ENCODE measurements at regions not wholly inside any gene's neighbourhood (a gene's known extent, or its start where the extent isn't known, plus 50 kb on each side); places are given as distances from the start of the nearest gene placed in this dataset.
A peak's percentile ranks its signal among the peaks of the same experiment; 100 is the strongest.

GRCh38 chr13:30078059-30078458 lies 227.6 kb upstream of the UBL3 start:
- no peak overlapping the region for H2BK120ac ChIP-seq (ENCODE audit: low read depth, low read length)
- H2AK5ac ChIP-seq (ENCODE audit: low read depth, low read length): no peak overlapping the region
- no peak overlapping the region for H4K8ac ChIP-seq (ENCODE audit: low read depth, low read length)
- H2BK12ac ChIP-seq (ENCODE audit: low read length): no peak overlapping the region
- H3K4me3 ChIP-seq (ENCODE audit: low read length in 2 of 2): no peak overlapping the region
- no peak overlapping the region for H3K14ac ChIP-seq (ENCODE audit: low read length)
- H3K4me1 ChIP-seq (ENCODE audit: control insufficient read depth in 2 of 2, insufficient read depth in 1 of 2, low read depth in 1 of 2, low read length in 2 of 2): peaks cover 0 to 7% of the 10 kb centered on the region in 2 donors
- DNase-seq (ENCODE audit: low spot score): no peak
- H3K27ac ChIP-seq (replicated peaks; ENCODE audit: low read length): no peak overlapping the region
- no peaks in the 10 kb centered on the region for H3K79me1 ChIP-seq (ENCODE audit: low read depth, low read length)
- H2BK5ac ChIP-seq (ENCODE audit: low read length): no peak overlapping the region
- no peak overlapping the region for H3K18ac ChIP-seq (ENCODE audit: low read length)
- H3K9me3 ChIP-seq (replicated peaks in 1 of 2; ENCODE audit: control insufficient read depth in 2 of 2, insufficient read depth in 1 of 2, low read depth in 1 of 2, low read length in 2 of 2): peaks cover 0 to 2% of the 10 kb centered on the region in 2 donors
- WGBS, 2 donors (ENCODE audit: extremely low coverage in 2 of 2, insufficient read length in 2 of 2, insufficient replicate concordance in 1 of 2): no CpG with 5 or more reads among the region's 10 CpGs
- H3K9ac ChIP-seq (ENCODE audit: low read depth, low read length, poor library complexity): no peak overlapping the region
- no peak overlapping the region for H3K23ac ChIP-seq (ENCODE audit: low read depth, low read length, poor library complexity)
- peak overlapping the region; percentile 1 for H2AFZ ChIP-seq (ENCODE audit: low read length)
- H3K4ac ChIP-seq (ENCODE audit: low read length): no peak overlapping the region
- no peaks in the 10 kb centered on the region for H3K36me3 ChIP-seq (replicated peaks in 1 of 2; ENCODE audit: control insufficient read depth in 2 of 2, insufficient read depth in 2 of 2, low read length in 2 of 2)
- no peak overlapping the region for H2BK15ac ChIP-seq (ENCODE audit: low read length)
- H4K91ac ChIP-seq (ENCODE audit: low read depth, low read length, poor library complexity): no peak overlapping the region
- H3K4me2 ChIP-seq (ENCODE audit: insufficient read depth, low read length, poor library complexity, severe bottlenecking): no peak overlapping the region
- no peaks in the 10 kb centered on the region for H3K27me3 ChIP-seq (ENCODE audit: control insufficient read depth in 3 of 3, insufficient read depth in 3 of 3, low read depth in 1 of 3, low read length in 3 of 3)

GRCh38 chr13:30077240-30077735 lies 226.9 kb upstream of the UBL3 start:
- Histone ChIP-seq H3K9ac (ENCODE audit: low read depth, low read length, poor library complexity) (no peak overlapping the region), H2BK120ac (ENCODE audit: low read depth, low read length) (no peak overlapping the region), H3K23ac (ENCODE audit: low read depth, low read length, poor library complexity) (no peak overlapping the region), H3K18ac (ENCODE audit: low read length) (no peak overlapping the region), H2BK15ac (ENCODE audit: low read length) (no peak overlapping the region), H3K36me3 (replicated peaks in 1 of 2; ENCODE audit: control insufficient read depth in 2 of 2, insufficient read depth in 2 of 2, low read length in 2 of 2) (no peaks in the 10 kb centered on the region), H3K27ac (replicated peaks; ENCODE audit: low read length) (no peak overlapping the region), H3K14ac (ENCODE audit: low read length) (no peak overlapping the region), H3K4me1 (ENCODE audit: control insufficient read depth in 2 of 2, insufficient read depth in 1 of 2, low read depth in 1 of 2, low read length in 2 of 2) (peaks cover 0 to 7% of the 10 kb centered on the region in 2 donors), H2AK5ac (ENCODE audit: low read depth, low read length) (no peak overlapping the region), H4K8ac (ENCODE audit: low read depth, low read length) (no peak overlapping the region), H2BK12ac (ENCODE audit: low read length) (no peak overlapping the region), H3K4me2 (ENCODE audit: insufficient read depth, low read length, poor library complexity, severe bottlenecking) (no peak overlapping the region), H2AFZ (ENCODE audit: low read length) (peak overlapping the region; percentile 1), H3K27me3 (ENCODE audit: control insufficient read depth in 3 of 3, insufficient read depth in 3 of 3, low read depth in 1 of 3, low read length in 3 of 3) (no peaks in the 10 kb centered on the region), H2BK5ac (ENCODE audit: low read length) (no peak overlapping the region), H3K9me3 (replicated peaks in 1 of 2; ENCODE audit: control insufficient read depth in 2 of 2, insufficient read depth in 1 of 2, low read depth in 1 of 2, low read length in 2 of 2) (peaks cover 0 to 2% of the 10 kb centered on the region in 2 donors), H4K91ac (ENCODE audit: low read depth, low read length, poor library complexity) (no peak overlapping the region), H3K4ac (ENCODE audit: low read length) (no peak overlapping the region), H3K79me1 (ENCODE audit: low read depth, low read length) (no peaks in the 10 kb centered on the region), H3K4me3 (ENCODE audit: low read length in 2 of 2) (no peak overlapping the region)
- WGBS, 2 donors (ENCODE audit: extremely low coverage in 2 of 2, insufficient read length in 2 of 2, insufficient replicate concordance in 1 of 2): no CpG with 5 or more reads among the region's 4 CpGs
- DNase-seq (ENCODE audit: low spot score): no peak

- no peaks in the 10 kb centered on the region for H3K9me3 ChIP-seq (replicated peaks in 1 of 2; ENCODE audit: control insufficient read depth in 2 of 2, insufficient read depth in 1 of 2, low read depth in 1 of 2, low read length in 2 of 2)
- H3K18ac ChIP-seq (ENCODE audit: low read length): no peak overlapping the region
- no peak overlapping the region for H3K9ac ChIP-seq (ENCODE audit: low read depth, low read length, poor library complexity)
- H3K4me3 ChIP-seq (ENCODE audit: low read length in 2 of 2): no peak overlapping the region
- H3K14ac ChIP-seq (ENCODE audit: low read length): no peak overlapping the region
- peaks cover 0 to 7% of the 10 kb centered on the region in 2 donors for H3K4me1 ChIP-seq (ENCODE audit: control insufficient read depth in 2 of 2, insufficient read depth in 1 of 2, low read depth in 1 of 2, low read length in 2 of 2)
- no peak overlapping the region for H3K4me2 ChIP-seq (ENCODE audit: insufficient read depth, low read length, poor library complexity, severe bottlenecking)
- DNase-seq (ENCODE audit: low spot score): no peak
- no peak overlapping the region for H2AK5ac ChIP-seq (ENCODE audit: low read depth, low read length)
- H2BK12ac ChIP-seq (ENCODE audit: low read length): no peak overlapping the region
- H2BK15ac ChIP-seq (ENCODE audit: low read length): no peak overlapping the region
- no peaks in the 10 kb centered on the region for H3K36me3 ChIP-seq (replicated peaks in 1 of 2; ENCODE audit: control insufficient read depth in 2 of 2, insufficient read depth in 2 of 2, low read length in 2 of 2)
- H3K27me3 ChIP-seq (ENCODE audit: control insufficient read depth in 3 of 3, insufficient read depth in 3 of 3, low read depth in 1 of 3, low read length in 3 of 3): no peaks in the 10 kb centered on the region
- H2BK5ac ChIP-seq (ENCODE audit: low read length): no peak overlapping the region
- no peak overlapping the region for H3K27ac ChIP-seq (replicated peaks; ENCODE audit: low read length)
- H4K91ac ChIP-seq (ENCODE audit: low read depth, low read length, poor library complexity): no peak overlapping the region
- WGBS, 2 donors (ENCODE audit: extremely low coverage in 2 of 2, insufficient read length in 2 of 2, insufficient replicate concordance in 1 of 2): no CpG with 5 or more reads among the region's 10 CpGs
- H2BK120ac ChIP-seq (ENCODE audit: low read depth, low read length): no peak overlapping the region
- H3K4ac ChIP-seq (ENCODE audit: low read length): no peak overlapping the region
- H2AFZ ChIP-seq (ENCODE audit: low read length): no peak overlapping the region
- H3K23ac ChIP-seq (ENCODE audit: low read depth, low read length, poor library complexity): no peak overlapping the region
- H4K8ac ChIP-seq (ENCODE audit: low read depth, low read length): no peak overlapping the region
- no peaks in the 10 kb centered on the region for H3K79me1 ChIP-seq (ENCODE audit: low read depth, low read length)
Observed at GRCh38 chr13:30074955-30075614, 224.7 kb upstream of the UBL3 start.

- no CpG with 5 or more reads among the region's 3 CpGs for WGBS, 2 donors (ENCODE audit: extremely low coverage in 2 of 2, insufficient read length in 2 of 2, insufficient replicate concordance in 1 of 2)
- DNase-seq (ENCODE audit: low spot score): no peak
Observed at GRCh38 chr13:30074431-30074830, 224.0 kb upstream of the UBL3 start.

More at GRCh38 chr13:30074431-30074830, 224.0 kb upstream of the UBL3 start:
- no peak overlapping the region for H3K18ac ChIP-seq (ENCODE audit: low read length)
- H3K79me1 ChIP-seq (ENCODE audit: low read depth, low read length): no peaks in the 10 kb centered on the region
- no peak overlapping the region for H3K23ac ChIP-seq (ENCODE audit: low read depth, low read length, poor library complexity)
- H3K9me3 ChIP-seq (replicated peaks in 1 of 2; ENCODE audit: control insufficient read depth in 2 of 2, insufficient read depth in 1 of 2, low read depth in 1 of 2, low read length in 2 of 2): no peaks in the 10 kb centered on the region
- no peak overlapping the region for H2BK15ac ChIP-seq (ENCODE audit: low read length)
- H3K14ac ChIP-seq (ENCODE audit: low read length): no peak overlapping the region
- no peaks in the 10 kb centered on the region for H3K27me3 ChIP-seq (ENCODE audit: control insufficient read depth in 3 of 3, insufficient read depth in 3 of 3, low read depth in 1 of 3, low read length in 3 of 3)
- no peak overlapping the region for H3K4me2 ChIP-seq (ENCODE audit: insufficient read depth, low read length, poor library complexity, severe bottlenecking)
- no peak overlapping the region for H3K4me3 ChIP-seq (ENCODE audit: low read length in 2 of 2)
- H4K91ac ChIP-seq (ENCODE audit: low read depth, low read length, poor library complexity): no peak overlapping the region
- H2BK120ac ChIP-seq (ENCODE audit: low read depth, low read length): no peak overlapping the region
- H2AFZ ChIP-seq (ENCODE audit: low read length): no peak overlapping the region
- H3K4me1 ChIP-seq (ENCODE audit: control insufficient read depth in 2 of 2, insufficient read depth in 1 of 2, low read depth in 1 of 2, low read length in 2 of 2): peaks cover 0 to 7% of the 10 kb centered on the region in 2 donors
- H3K27ac ChIP-seq (replicated peaks; ENCODE audit: low read length): no peak overlapping the region
- H2BK5ac ChIP-seq (ENCODE audit: low read length): no peak overlapping the region
- H3K4ac ChIP-seq (ENCODE audit: low read length): no peak overlapping the region
- H3K36me3 ChIP-seq (replicated peaks in 1 of 2; ENCODE audit: control insufficient read depth in 2 of 2, insufficient read depth in 2 of 2, low read length in 2 of 2): no peaks in the 10 kb centered on the region
- H3K9ac ChIP-seq (ENCODE audit: low read depth, low read length, poor library complexity): no peak overlapping the region
- no peak overlapping the region for H2AK5ac ChIP-seq (ENCODE audit: low read depth, low read length)
- H4K8ac ChIP-seq (ENCODE audit: low read depth, low read length): no peak overlapping the region
- no peak overlapping the region for H2BK12ac ChIP-seq (ENCODE audit: low read length)
